Sigmoid colon (tissue), 6 donors: ENCODE measurements at regions not wholly inside any gene's neighbourhood (a gene's known extent, or its start where the extent isn't known, plus 50 kb on each side); places are given as distances from the start of the nearest gene placed in this dataset.

Source experiments
- DNase-seq: peaks from one replicate; pipeline ENCODE4 v3.0.0-alpha.2; 2019
- H3K27ac ChIP-seq, 4 donors: fragments of 200-600 bp; sonication (generic); one replicate each; pipeline ENCODE4 v1.5.1; 2016 to 2019; ENCODE audit warnings: mild to moderate bottlenecking in 1 of 4
- H3K27me3 ChIP-seq, 3 donors: fragments of 200-600 bp; sonication (generic); one replicate each; pipeline ENCODE4 v1.5.1; 2019; ENCODE audit warnings: mild to moderate bottlenecking in 1 of 3
- H3K36me3 ChIP-seq, 4 donors: fragments of 200-600 bp; sonication (generic); one replicate each; pipeline ENCODE4 v1.5.1; 2016 to 2019
- H3K4me1 ChIP-seq, 4 donors: fragments of 200-600 bp; sonication (generic); one replicate each; pipeline ENCODE4 v1.5.1; 2017 to 2019
- H3K4me3 ChIP-seq, 4 donors: fragments of 200-600 bp; sonication (generic); one replicate each; pipeline ENCODE4 v1.5.1; 2017 to 2019; ENCODE audit warnings: mild to moderate bottlenecking in 2 of 4, moderate library complexity in 1 of 4
- H3K9me3 ChIP-seq, 4 donors: fragments of 200-600 bp in 3 of 4; sonication (generic) in 3 of 4; one replicate each; pipeline versions ENCODE4 v1.5.1 to v1.6.1; 2013 to 2019
- EP300 ChIP-seq, 4 donors: sonication (generic); formaldehyde crosslinking; IDR thresholded peaks; one replicate each; pipeline ENCODE4 v1.6.1; 2017; ENCODE audit warnings: antibody characterized with exemption in 4 of 4
- POLR2A ChIP-seq, 2 donors: fragments of 450-650 bp; IDR thresholded peaks; one replicate each; pipeline ENCODE4 v1.6.1; 2016; ENCODE audit warnings: antibody characterized with exemption in 2 of 2, mild to moderate bottlenecking in 2 of 2, moderate library complexity in 2 of 2
- POLR2AphosphoS5 ChIP-seq, 4 donors: sonication (generic); formaldehyde crosslinking; IDR thresholded peaks; one replicate each; pipeline ENCODE4 v1.6.1; 2017; ENCODE audit warnings: antibody characterized with exemption in 4 of 4
- WGBS, 2 donors: extraction: QIAGEN DNeasy Blood & Tissue Kit; methylation state at CpG; one replicate each; pipeline ENCODE4 v1.1.7; 2013; 5-methylcytosine and 5-hydroxymethylcytosine counted together
- intact Hi-C: fragments of 100-400 bp; cut with DNase I; formaldehyde crosslinking; loops from one replicate; pipeline ENCODE4 v1.15.1; 2023
- TF ChIP-seq, protein P1 (sequence below), 4 experiments: fragments of 450-650 bp in 3 of 4; fragments of 200-600 bp in 1 of 4; IDR thresholded peaks; one replicate each; pipeline ENCODE4 v1.5.1; 2016 to 2019; ENCODE audit warnings: antibody characterized with exemption in 4 of 4, mild to moderate bottlenecking in 3 of 4, moderate library complexity in 2 of 4
- donor health status: healthy with polysubstance abuse.
- donor health status: healthy.

DNA sequence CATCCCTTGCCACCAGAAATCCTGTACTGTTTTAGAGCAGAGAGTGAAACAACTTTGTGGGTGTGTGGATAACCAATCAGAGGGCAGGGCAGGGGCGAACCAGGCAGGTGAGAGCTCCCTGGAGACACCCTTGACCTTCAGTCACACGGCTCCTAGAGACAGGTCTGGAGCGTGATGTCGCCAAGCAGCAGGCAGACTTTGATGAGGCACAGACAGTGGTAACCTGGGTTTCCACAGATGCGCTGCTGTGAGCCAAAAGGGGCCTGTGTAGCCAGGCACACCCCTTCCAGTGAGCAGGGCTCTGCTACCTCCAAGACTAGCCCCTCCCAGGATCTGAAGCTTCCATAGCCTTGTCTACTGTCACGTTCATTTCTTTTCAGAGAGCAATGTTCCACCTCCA lies 317.8 kb upstream of the ADCY2 start:
- Histone ChIP-seq H3K9me3 (no peaks in the 10 kb centered on the region), H3K27ac (no peak overlapping the region), H3K27me3 (no peaks in the 10 kb centered on the region), H3K4me3 (no peak overlapping the region), H3K36me3 (no peaks in the 10 kb centered on the region), H3K4me1 (no peaks in the 10 kb centered on the region)
- 42 to 57% methylated on average over 6 of the region's 6 CpGs for WGBS, 2 donors
- TF ChIP-seq EP300 (IDR thresholded peaks at IDR 0.05) (no peak), POLR2AphosphoS5 (IDR thresholded peaks at IDR 0.05) (no peak), POLR2A (IDR thresholded peaks at IDR 0.05) (no peak)
- TF ChIP-seq, protein P1, sequence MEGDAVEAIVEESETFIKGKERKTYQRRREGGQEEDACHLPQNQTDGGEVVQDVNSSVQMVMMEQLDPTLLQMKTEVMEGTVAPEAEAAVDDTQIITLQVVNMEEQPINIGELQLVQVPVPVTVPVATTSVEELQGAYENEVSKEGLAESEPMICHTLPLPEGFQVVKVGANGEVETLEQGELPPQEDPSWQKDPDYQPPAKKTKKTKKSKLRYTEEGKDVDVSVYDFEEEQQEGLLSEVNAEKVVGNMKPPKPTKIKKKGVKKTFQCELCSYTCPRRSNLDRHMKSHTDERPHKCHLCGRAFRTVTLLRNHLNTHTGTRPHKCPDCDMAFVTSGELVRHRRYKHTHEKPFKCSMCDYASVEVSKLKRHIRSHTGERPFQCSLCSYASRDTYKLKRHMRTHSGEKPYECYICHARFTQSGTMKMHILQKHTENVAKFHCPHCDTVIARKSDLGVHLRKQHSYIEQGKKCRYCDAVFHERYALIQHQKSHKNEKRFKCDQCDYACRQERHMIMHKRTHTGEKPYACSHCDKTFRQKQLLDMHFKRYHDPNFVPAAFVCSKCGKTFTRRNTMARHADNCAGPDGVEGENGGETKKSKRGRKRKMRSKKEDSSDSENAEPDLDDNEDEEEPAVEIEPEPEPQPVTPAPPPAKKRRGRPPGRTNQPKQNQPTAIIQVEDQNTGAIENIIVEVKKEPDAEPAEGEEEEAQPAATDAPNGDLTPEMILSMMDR (IDR thresholded peaks at IDR 0.05), result no peak
- intact Hi-C loops, result no loop called here
- no peak for DNase-seq

DNA sequence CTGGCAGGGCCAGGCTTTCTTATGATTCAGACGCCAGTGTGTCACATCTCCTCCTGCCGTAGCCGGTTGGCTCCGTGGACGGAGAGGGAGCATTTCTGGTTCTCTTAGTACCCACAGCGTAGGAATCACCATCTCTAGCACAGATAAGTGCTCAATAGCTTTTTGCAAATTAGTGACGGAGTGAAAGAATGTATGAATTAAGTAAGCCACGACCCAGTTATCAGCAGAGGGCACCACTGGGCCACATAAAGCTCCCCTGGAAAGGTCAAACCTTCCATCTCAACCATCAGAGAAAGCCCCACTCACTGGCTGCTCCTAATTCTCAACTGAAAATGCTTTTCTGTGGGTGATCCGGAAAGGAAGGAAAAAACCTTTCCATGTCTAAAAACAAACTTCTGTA lies 317.0 kb upstream of the ADCY2 start:
- Histone ChIP-seq H3K4me3 (no peak overlapping the region), H3K27ac (no peak overlapping the region), H3K36me3 (no peaks in the 10 kb centered on the region), H3K9me3 (no peaks in the 10 kb centered on the region), H3K4me1 (no peaks in the 10 kb centered on the region), H3K27me3 (no peaks in the 10 kb centered on the region)
- WGBS, 2 donors, result 51 to 65% methylated on average over 9 of the region's 9 CpGs
- intact Hi-C loops, result no loop called here
- TF ChIP-seq POLR2AphosphoS5 (IDR thresholded peaks at IDR 0.05), result no peak
- DNase-seq, result no peak

- Histone ChIP-seq H3K27me3 (no peaks in the 10 kb centered on the region), H3K4me1 (no peaks in the 10 kb centered on the region), H3K36me3 (no peaks in the 10 kb centered on the region), H3K9me3 (no peaks in the 10 kb centered on the region), H3K27ac (no peak overlapping the region), H3K4me3 (no peak overlapping the region)
- intact Hi-C loops, result no loop called here
- 81 to 90% methylated on average over 7 of the region's 7 CpGs for WGBS, 2 donors
- DNase-seq, result no peak
- TF ChIP-seq POLR2AphosphoS5 (IDR thresholded peaks at IDR 0.05) (no peak), EP300 (IDR thresholded peaks at IDR 0.05) (no peak), POLR2A (IDR thresholded peaks at IDR 0.05) (no peak)
- TF ChIP-seq, protein P1 (IDR thresholded peaks at IDR 0.05), result no peak
Measured at GRCh38 chr5:7080501-7080900, 315.4 kb upstream of the ADCY2 start.

DNA sequence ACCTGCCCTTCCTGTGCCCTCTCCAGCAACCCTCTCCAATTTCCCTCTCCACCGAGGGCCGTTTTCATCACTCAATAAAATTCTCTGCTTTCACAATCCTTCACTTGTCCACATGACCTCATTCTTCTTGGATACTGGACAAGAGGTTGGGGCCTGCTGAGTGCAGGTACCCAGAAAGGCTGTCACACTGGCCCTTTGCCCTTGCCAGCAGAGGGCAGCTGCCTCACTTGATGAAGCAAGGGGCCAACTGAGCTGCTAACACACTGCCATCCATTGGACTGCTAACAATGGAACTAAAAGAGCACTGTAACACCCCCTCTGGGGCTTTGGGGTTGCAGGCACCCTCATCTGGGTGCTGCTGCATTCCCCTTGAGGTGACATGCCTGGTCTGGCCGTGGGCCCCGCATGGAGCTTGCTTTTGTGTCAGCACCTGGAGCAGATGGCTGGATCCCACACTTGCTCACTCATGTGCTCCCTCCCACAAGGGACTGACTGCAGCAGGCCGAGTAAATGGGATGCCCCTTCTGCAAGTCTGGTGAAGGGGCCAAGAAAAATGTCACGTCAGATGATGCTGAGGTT lies 308.1 kb upstream of the ADCY2 start:
- H3K9me3 ChIP-seq, result no peaks in the 10 kb centered on the region
- intact Hi-C loops, result no loop called here
- no peak overlapping the region for H3K27ac ChIP-seq
- no peak for DNase-seq
- TF ChIP-seq POLR2AphosphoS5 (IDR thresholded peaks at IDR 0.05), result no peak
- TF ChIP-seq, protein P1 (IDR thresholded peaks at IDR 0.05), result no peak
- no peak for TF ChIP-seq POLR2A (IDR thresholded peaks at IDR 0.05)
- TF ChIP-seq EP300 (IDR thresholded peaks at IDR 0.05), result no peak
- WGBS, 2 donors, result 72% methylated on average over 6 of the region's 6 CpGs
- no peaks in the 10 kb centered on the region for H3K36me3 ChIP-seq
- no peak overlapping the region for H3K4me3 ChIP-seq
- H3K27me3 ChIP-seq, result no peaks in the 10 kb centered on the region
- no peaks in the 10 kb centered on the region for H3K4me1 ChIP-seq

DNA sequence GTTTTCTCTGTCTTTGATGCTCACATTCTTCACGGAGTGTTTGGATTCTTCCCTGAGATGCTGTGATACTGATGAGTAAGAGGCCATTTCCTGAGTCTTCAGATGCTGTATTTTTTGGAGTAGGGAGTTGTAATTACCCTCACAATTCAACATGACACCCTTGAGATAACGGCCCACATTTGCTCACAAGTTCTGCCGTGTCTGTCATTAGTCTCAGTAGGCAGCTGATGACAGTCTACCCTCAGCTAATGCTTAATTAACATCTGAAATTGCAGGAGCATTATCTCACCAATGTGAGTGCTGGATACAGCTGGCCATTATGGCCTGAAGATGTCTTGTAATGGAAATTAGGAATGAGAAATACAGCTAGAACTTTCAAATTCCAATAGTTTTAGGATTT lies 307.1 kb upstream of the ADCY2 start:
- H3K4me3 ChIP-seq, result no peak overlapping the region
- TF ChIP-seq EP300 (IDR thresholded peaks at IDR 0.05), result no peak
- TF ChIP-seq POLR2AphosphoS5 (IDR thresholded peaks at IDR 0.05), result no peak
- TF ChIP-seq, protein P1 (IDR thresholded peaks at IDR 0.05), result no peak
- no peak for TF ChIP-seq POLR2A (IDR thresholded peaks at IDR 0.05)
- intact Hi-C loops, result no loop called here
- no peaks in the 10 kb centered on the region for H3K36me3 ChIP-seq
- no peak for DNase-seq
- H3K4me1 ChIP-seq, result no peaks in the 10 kb centered on the region
- WGBS, 2 donors, result 41 to 73% methylated on average over 3 of the region's 3 CpGs
- H3K27me3 ChIP-seq, result no peaks in the 10 kb centered on the region
- no peaks in the 10 kb centered on the region for H3K9me3 ChIP-seq
- H3K27ac ChIP-seq, result no peak overlapping the region
